ENCODE measurements at regions not wholly inside any gene's neighbourhood (a gene's known extent, or its start where the extent isn't known, plus 50 kb on each side); places are given as distances from the start of the nearest gene placed in this dataset.

- Histone ChIP-seq H3K9me3 (no peaks in the 10 kb centered on the region), H3K4me1 (peaks cover 0 to 4% of the 10 kb centered on the region in 2 donors), H3K27me3 (no peaks in the 10 kb centered on the region), H3K4me3 (no peak overlapping the region), H3K36me3 (no peaks in the 10 kb centered on the region), H3K27ac (peak overlapping the region in 1 of 2 donors; percentile 12)
- DNase-seq (ENCODE audit: low spot score in 2 of 2) = no peak
- intact Hi-C loops (cut with DNase I; ENCODE audit: low total_unique reads) = no loop called here
- TF ChIP-seq POLR2A (IDR thresholded peaks at IDR 0.05) = no peak
- no peak for TF ChIP-seq CTCF (IDR thresholded peaks at IDR 0.05)
- no peak for TF ChIP-seq POLR2AphosphoS5 (IDR thresholded peaks at IDR 0.05)
Observed at GRCh38 chr1:184163674-184164465, 112.3 kb downstream of the TSEN15 start.

- Histone ChIP-seq H3K27ac (no peak overlapping the region), H3K4me3 (no peak overlapping the region)
- DNase-seq (ENCODE audit: low spot score in 2 of 2) = no peak
Observed at GRCh38 chr1:184164536-184164935, 113.0 kb downstream of the TSEN15 start.

GRCh38 chr1:184166485-184166884 is 115.0 kb downstream of the TSEN15 start:
- no peaks in the 10 kb centered on the region for H3K27me3 ChIP-seq
- H3K9me3 ChIP-seq = no peaks in the 10 kb centered on the region
- H3K4me1 ChIP-seq = no peaks in the 10 kb centered on the region
- H3K27ac ChIP-seq = no peak overlapping the region
- intact Hi-C loops (cut with DNase I; ENCODE audit: low total_unique reads) = no loop called here
- H3K4me3 ChIP-seq = no peak overlapping the region
- DNase-seq (ENCODE audit: low spot score in 2 of 2) = no peak
- H3K36me3 ChIP-seq = no peaks in the 10 kb centered on the region
- TF ChIP-seq POLR2A (IDR thresholded peaks at IDR 0.05) (no peak), POLR2AphosphoS5 (IDR thresholded peaks at IDR 0.05) (no peak), CTCF (IDR thresholded peaks at IDR 0.05) (no peak)

More at GRCh38 chr1:184164536-184164935, 113.0 kb downstream of the TSEN15 start:
- no peaks in the 10 kb centered on the region for H3K9me3 ChIP-seq
- no peaks in the 10 kb centered on the region for H3K27me3 ChIP-seq
- intact Hi-C loops (cut with DNase I; ENCODE audit: low total_unique reads) = no loop called here
- no peaks in the 10 kb centered on the region for H3K36me3 ChIP-seq
- TF ChIP-seq CTCF (IDR thresholded peaks at IDR 0.05) (no peak), POLR2AphosphoS5 (IDR thresholded peaks at IDR 0.05) (no peak), POLR2A (IDR thresholded peaks at IDR 0.05) (no peak)
- peaks cover 0 to 4% of the 10 kb centered on the region in 2 donors for H3K4me1 ChIP-seq

GRCh38 chr1:184167352-184167751 is 115.8 kb downstream of the TSEN15 start:
- H3K4me1 ChIP-seq = no peaks in the 10 kb centered on the region
- TF ChIP-seq POLR2AphosphoS5 (IDR thresholded peaks at IDR 0.05) (no peak), CTCF (IDR thresholded peaks at IDR 0.05) (no peak), POLR2A (IDR thresholded peaks at IDR 0.05) (no peak)
- H3K27me3 ChIP-seq = no peaks in the 10 kb centered on the region
- no peak overlapping the region for H3K4me3 ChIP-seq
- no peaks in the 10 kb centered on the region for H3K9me3 ChIP-seq
- intact Hi-C loops (cut with DNase I; ENCODE audit: low total_unique reads) = no loop called here
- no peak overlapping the region for H3K27ac ChIP-seq
- H3K36me3 ChIP-seq = no peaks in the 10 kb centered on the region
- no peak for DNase-seq (ENCODE audit: low spot score in 2 of 2)

- DNase-seq (ENCODE audit: low spot score in 2 of 2) = no peak
- intact Hi-C loops (cut with DNase I; ENCODE audit: low total_unique reads) = no loop called here
- H3K4me1 ChIP-seq = no peaks in the 10 kb centered on the region
Observed at GRCh38 chr1:184170719-184171118, 119.2 kb downstream of the TSEN15 start.

More at GRCh38 chr1:184170719-184171118, 119.2 kb downstream of the TSEN15 start:
- Histone ChIP-seq H3K4me3 (no peak overlapping the region), H3K9me3 (no peaks in the 10 kb centered on the region), H3K36me3 (no peaks in the 10 kb centered on the region), H3K27ac (no peak overlapping the region), H3K27me3 (no peaks in the 10 kb centered on the region)
- TF ChIP-seq CTCF (IDR thresholded peaks at IDR 0.05) (no peak), POLR2A (IDR thresholded peaks at IDR 0.05) (no peak), POLR2AphosphoS5 (IDR thresholded peaks at IDR 0.05) (no peak)

Measured in breast epithelium (tissue), 4 donors.